Activated naive CD8-positive, alpha-beta T cell treated with anti-CD3 and anti-CD28 coated beads, Interleukin-2, amount 10 ng/mL, durations not matched to agents 7 days and 5 days (primary cell): ENCODE measurements at regions not wholly inside any gene's neighbourhood (a gene's known extent, or its start where the extent isn't known, plus 50 kb on each side); places are given as distances from the start of the nearest gene placed in this dataset.

Experiments
- ATAC-seq: fragments of 150-1000 bp; cut with Tn5 transposase; one replicate; pipeline ENCODE4 v1.10.0; 2021; ENCODE audit warnings: low read depth, moderate library complexity
- POLR2A ChIA-PET: fragments of 350-600 bp; sonication (Branson Sonifier 250); formaldehyde crosslinking; loops from one replicate; lab custom pipeline; 2021; ENCODE audit warnings: antibody characterized with exemption; lab: Charles Lee
- DNase-seq: peaks from one replicate; pipeline ENCODE4 v3.0.0; 2021
- H3K27ac Mint-ChIP-seq: one replicate; pipeline ENCODE4 v1.8.0; 2022; ENCODE audit warnings: mild to moderate bottlenecking, mixed read lengths
- H3K27me3 Mint-ChIP-seq: one replicate; pipeline ENCODE4 v1.8.0; 2022; ENCODE audit warnings: mild to moderate bottlenecking, moderate library complexity, mixed read lengths
- H3K36me3 Mint-ChIP-seq: one replicate; pipeline ENCODE4 v1.8.0; 2021; ENCODE audit warnings: mild to moderate bottlenecking, mixed read lengths
- H3K4me1 Mint-ChIP-seq: one replicate; pipeline ENCODE4 v1.8.0; 2021; ENCODE audit warnings: mixed read lengths
- H3K4me3 Mint-ChIP-seq: one replicate; pipeline ENCODE4 v1.8.0; 2022; ENCODE audit warnings: mild to moderate bottlenecking, moderate library complexity, mixed read lengths
- H3K9me3 Mint-ChIP-seq: one replicate; pipeline ENCODE4 v1.8.0; 2021; ENCODE audit warnings: mixed read lengths

GRCh38 chr2:128558895-128559532 lies 240.3 kb upstream of the HS6ST1 start:
- POLR2A ChIA-PET, result no interaction called here
- H3K4me3 Mint-ChIP-seq, result no peak overlapping the region
- H3K4me1 Mint-ChIP-seq, result no peaks in the 10 kb centered on the region
- no peak overlapping the region for H3K27ac Mint-ChIP-seq
- H3K36me3 Mint-ChIP-seq, result no peaks in the 10 kb centered on the region
- peaks cover 3% of the 10 kb centered on the region for H3K27me3 Mint-ChIP-seq
- DNase-seq (no peak), ATAC-seq (no peak)
- H3K9me3 Mint-ChIP-seq, result no peaks in the 10 kb centered on the region

GRCh38 chr2:128559533-128560515 lies 241.2 kb upstream of the HS6ST1 start:
- DNase-seq, result no peak

GRCh38 chr2:128560718-128561117 lies 242.1 kb upstream of the HS6ST1 start:
- DNase-seq, result no peak
- no peak overlapping the region for H3K4me3 Mint-ChIP-seq
- no peaks in the 10 kb centered on the region for H3K4me1 Mint-ChIP-seq
- no peaks in the 10 kb centered on the region for H3K36me3 Mint-ChIP-seq
- no peaks in the 10 kb centered on the region for H3K9me3 Mint-ChIP-seq
- ATAC-seq, result no peak
- H3K27ac Mint-ChIP-seq, result no peak overlapping the region
- POLR2A ChIA-PET, result no interaction called here
- H3K27me3 Mint-ChIP-seq, result peaks cover 7% of the 10 kb centered on the region

More at GRCh38 chr2:128559533-128560515, 241.2 kb upstream of the HS6ST1 start:
- no peak for ATAC-seq
- Mint-ChIP-seq H3K9me3 (no peaks in the 10 kb centered on the region), H3K36me3 (no peaks in the 10 kb centered on the region), H3K4me3 (no peak overlapping the region), H3K4me1 (no peaks in the 10 kb centered on the region), H3K27me3 (peaks cover 4% of the 10 kb centered on the region), H3K27ac (no peak overlapping the region)
- POLR2A ChIA-PET, result no interaction called here

- Mint-ChIP-seq H3K27ac (no peak overlapping the region), H3K4me1 (no peaks in the 10 kb centered on the region), H3K36me3 (no peaks in the 10 kb centered on the region), H3K9me3 (no peaks in the 10 kb centered on the region), H3K27me3 (peaks cover 7% of the 10 kb centered on the region), H3K4me3 (no peak overlapping the region)
- POLR2A ChIA-PET, result no interaction called here
- ATAC-seq (no peak), DNase-seq (no peak)
These were observed 244.0 kb upstream of the HS6ST1 start for GRCh38 chr2:128562471-128563347.

GRCh38 chr2:128563348-128563687 lies 244.7 kb upstream of the HS6ST1 start:
- no peaks in the 10 kb centered on the region for H3K4me1 Mint-ChIP-seq
- H3K9me3 Mint-ChIP-seq, result no peaks in the 10 kb centered on the region
- H3K4me3 Mint-ChIP-seq, result no peak overlapping the region
- ATAC-seq, result no peak
- POLR2A ChIA-PET, result no interaction called here
- H3K27ac Mint-ChIP-seq, result no peak overlapping the region
- H3K27me3 Mint-ChIP-seq, result peaks cover 7% of the 10 kb centered on the region
- H3K36me3 Mint-ChIP-seq, result no peaks in the 10 kb centered on the region
- no peak for DNase-seq

GRCh38 chr2:128564131-128564530 lies 245.5 kb upstream of the HS6ST1 start:
- Mint-ChIP-seq H3K4me1 (no peaks in the 10 kb centered on the region), H3K9me3 (no peaks in the 10 kb centered on the region), H3K4me3 (no peak overlapping the region), H3K27ac (no peak overlapping the region), H3K27me3 (peaks cover 10% of the 10 kb centered on the region), H3K36me3 (no peaks in the 10 kb centered on the region)
- POLR2A ChIA-PET, result no interaction called here
- DNase-seq (no peak), ATAC-seq (no peak)

GRCh38 chr2:128564551-128564950 lies 245.9 kb upstream of the HS6ST1 start:
- Mint-ChIP-seq H3K4me1 (no peaks in the 10 kb centered on the region), H3K27me3 (peaks cover 10% of the 10 kb centered on the region), H3K27ac (no peak overlapping the region), H3K4me3 (no peak overlapping the region), H3K9me3 (no peaks in the 10 kb centered on the region), H3K36me3 (no peaks in the 10 kb centered on the region)
- ATAC-seq, result no peak
- POLR2A ChIA-PET, result interaction anchor here (0.8 kb wide), 1 partner anchor 8 kb away, joined by 3 read pairs; no protein-coding TSS in a partner anchor
- DNase-seq, result no peak

GRCh38 chr2:128565441-128565840 lies 246.8 kb upstream of the HS6ST1 start:
- H3K36me3 Mint-ChIP-seq, result no peaks in the 10 kb centered on the region
- no peaks in the 10 kb centered on the region for H3K9me3 Mint-ChIP-seq
- no peak overlapping the region for H3K27ac Mint-ChIP-seq
- no peak for ATAC-seq
- H3K4me3 Mint-ChIP-seq, result no peak overlapping the region
- no peak for DNase-seq
- peaks cover 15% of the 10 kb centered on the region for H3K27me3 Mint-ChIP-seq
- POLR2A ChIA-PET, result interaction anchor here (0.8 kb wide), 1 partner anchor 9 kb away, joined by 3 read pairs; no protein-coding TSS in a partner anchor
- H3K4me1 Mint-ChIP-seq, result no peaks in the 10 kb centered on the region

- no peaks in the 10 kb centered on the region for H3K4me1 Mint-ChIP-seq
- DNase-seq (no peak), ATAC-seq (no peak)
- H3K36me3 Mint-ChIP-seq, result no peaks in the 10 kb centered on the region
- H3K9me3 Mint-ChIP-seq, result no peaks in the 10 kb centered on the region
- H3K27ac Mint-ChIP-seq, result no peak overlapping the region
- H3K4me3 Mint-ChIP-seq, result no peak overlapping the region
- POLR2A ChIA-PET, result no interaction called here
- H3K27me3 Mint-ChIP-seq, result peaks cover 18% of the 10 kb centered on the region
These were observed 248.0 kb upstream of the HS6ST1 start for GRCh38 chr2:128566671-128567070.

- DNase-seq (no peak), ATAC-seq (no peak)
- H3K27ac Mint-ChIP-seq, result no peak overlapping the region
- H3K27me3 Mint-ChIP-seq, result peaks cover 21% of the 10 kb centered on the region
- H3K4me3 Mint-ChIP-seq, result no peak overlapping the region
- H3K4me1 Mint-ChIP-seq, result no peaks in the 10 kb centered on the region
- no peaks in the 10 kb centered on the region for H3K36me3 Mint-ChIP-seq
- POLR2A ChIA-PET, result no interaction called here
- H3K9me3 Mint-ChIP-seq, result no peaks in the 10 kb centered on the region
These were observed 249.4 kb upstream of the HS6ST1 start for GRCh38 chr2:128568106-128568505.

GRCh38 chr2:128573116-128573515 lies 254.4 kb upstream of the HS6ST1 start:
- Mint-ChIP-seq H3K36me3 (no peaks in the 10 kb centered on the region), H3K4me1 (no peaks in the 10 kb centered on the region), H3K27ac (no peak overlapping the region), H3K4me3 (no peak overlapping the region), H3K27me3 (peaks cover 18% of the 10 kb centered on the region), H3K9me3 (no peaks in the 10 kb centered on the region)
- DNase-seq (no peak), ATAC-seq (no peak)
- POLR2A ChIA-PET, result no interaction called here

- no peak for ATAC-seq
- H3K27ac Mint-ChIP-seq, result no peak overlapping the region
- no peak for DNase-seq
- no peak overlapping the region for H3K4me3 Mint-ChIP-seq
- POLR2A ChIA-PET, result no interaction called here
- H3K36me3 Mint-ChIP-seq, result no peaks in the 10 kb centered on the region
- H3K9me3 Mint-ChIP-seq, result no peaks in the 10 kb centered on the region
- no peaks in the 10 kb centered on the region for H3K4me1 Mint-ChIP-seq
- H3K27me3 Mint-ChIP-seq, result peaks cover 16% of the 10 kb centered on the region
These were observed 254.9 kb upstream of the HS6ST1 start for GRCh38 chr2:128573531-128573930.
